ENCODE measurements at regions not wholly inside any gene's neighbourhood (a gene's known extent, or its start where the extent isn't known, plus 50 kb on each side); places are given as distances from the start of the nearest gene placed in this dataset.

DNA sequence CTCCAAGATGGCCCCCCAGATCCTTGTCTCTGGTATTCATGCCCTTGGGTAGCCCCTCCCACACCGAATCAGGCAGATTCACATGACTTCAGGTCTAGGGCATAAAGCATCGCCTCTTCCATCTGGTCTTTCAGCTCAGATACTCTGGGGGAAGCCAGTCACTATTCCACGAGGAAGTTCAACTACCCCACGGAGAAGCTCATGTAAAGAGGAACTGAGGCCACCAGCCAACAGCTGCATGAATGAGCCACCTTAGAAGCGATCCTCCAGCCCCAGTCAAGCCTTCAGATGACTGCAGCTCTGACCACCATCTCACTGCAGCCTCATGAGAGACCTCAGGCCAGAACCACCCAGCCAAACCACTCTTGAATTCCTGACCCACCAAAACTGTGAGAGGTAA lies 54.1 kb downstream of the SOCS3 start:
- intact Hi-C loops (cut with DNase I; ENCODE audit: low total_unique reads), result no loop called here
- DNase-seq, result no peak
- no peaks in the 10 kb centered on the region for H3K36me3 ChIP-seq
- H3K4me1 ChIP-seq, result no peaks in the 10 kb centered on the region
- H3K4me3 ChIP-seq, result no peak overlapping the region
- TF ChIP-seq, protein P1, sequence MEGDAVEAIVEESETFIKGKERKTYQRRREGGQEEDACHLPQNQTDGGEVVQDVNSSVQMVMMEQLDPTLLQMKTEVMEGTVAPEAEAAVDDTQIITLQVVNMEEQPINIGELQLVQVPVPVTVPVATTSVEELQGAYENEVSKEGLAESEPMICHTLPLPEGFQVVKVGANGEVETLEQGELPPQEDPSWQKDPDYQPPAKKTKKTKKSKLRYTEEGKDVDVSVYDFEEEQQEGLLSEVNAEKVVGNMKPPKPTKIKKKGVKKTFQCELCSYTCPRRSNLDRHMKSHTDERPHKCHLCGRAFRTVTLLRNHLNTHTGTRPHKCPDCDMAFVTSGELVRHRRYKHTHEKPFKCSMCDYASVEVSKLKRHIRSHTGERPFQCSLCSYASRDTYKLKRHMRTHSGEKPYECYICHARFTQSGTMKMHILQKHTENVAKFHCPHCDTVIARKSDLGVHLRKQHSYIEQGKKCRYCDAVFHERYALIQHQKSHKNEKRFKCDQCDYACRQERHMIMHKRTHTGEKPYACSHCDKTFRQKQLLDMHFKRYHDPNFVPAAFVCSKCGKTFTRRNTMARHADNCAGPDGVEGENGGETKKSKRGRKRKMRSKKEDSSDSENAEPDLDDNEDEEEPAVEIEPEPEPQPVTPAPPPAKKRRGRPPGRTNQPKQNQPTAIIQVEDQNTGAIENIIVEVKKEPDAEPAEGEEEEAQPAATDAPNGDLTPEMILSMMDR (IDR thresholded peaks at IDR 0.05), result no peak
- TF ChIP-seq POLR2A (IDR thresholded peaks at IDR 0.05), result no peak
- no peaks in the 10 kb centered on the region for H3K27me3 ChIP-seq
- H3K9me3 ChIP-seq, result no peaks in the 10 kb centered on the region
- H3K27ac ChIP-seq, result no peak overlapping the region

DNA sequence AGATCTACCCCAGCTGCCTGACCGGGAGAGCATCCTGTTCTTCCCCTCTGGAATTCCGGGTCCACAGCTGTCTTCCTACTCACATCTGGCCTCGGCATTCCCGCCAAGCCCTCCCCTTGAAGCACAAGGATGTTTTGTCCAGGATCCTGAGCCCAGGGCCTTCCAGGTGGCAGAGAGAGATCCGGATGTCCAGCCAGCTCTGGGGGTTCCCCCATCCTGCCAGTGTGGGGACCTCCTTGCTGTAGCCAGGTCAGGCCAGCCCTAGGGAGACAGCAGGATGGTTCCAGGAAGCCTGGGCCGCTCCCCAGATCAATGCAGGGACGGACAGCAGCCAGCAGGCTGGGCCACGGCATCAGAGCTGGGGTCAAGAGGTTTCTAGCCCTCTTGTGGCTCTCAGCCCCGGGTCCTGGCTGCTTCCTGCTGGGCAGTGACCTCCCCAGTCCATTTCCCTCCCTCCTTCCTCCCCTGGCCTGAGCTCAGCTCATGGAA lies 55.3 kb downstream of the SOCS3 start:
- DNase-seq, result peak in 1 of 2 donors; percentile 50
- intact Hi-C loops (cut with DNase I; ENCODE audit: low total_unique reads), result no loop called here
- H3K27ac ChIP-seq, result no peak overlapping the region

DNA sequence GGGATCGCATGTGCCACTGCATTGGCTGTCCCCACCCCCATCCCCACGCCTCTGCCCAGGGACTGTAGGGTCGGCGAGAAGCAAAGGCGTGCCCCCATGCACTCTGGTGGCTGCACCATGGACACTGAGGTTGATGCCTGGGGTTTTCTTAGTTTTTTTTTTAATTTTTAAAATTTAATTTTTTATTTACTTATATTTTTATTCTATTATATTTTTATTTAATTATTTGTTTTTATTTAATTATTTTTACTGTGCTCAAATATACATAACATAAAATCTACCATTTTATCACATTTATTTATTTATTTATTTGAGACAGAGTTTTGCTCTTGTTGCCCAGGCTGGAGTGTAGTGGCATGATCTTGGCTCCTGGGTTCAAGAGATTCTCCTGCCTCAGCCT lies 57.4 kb downstream of the SOCS3 start:
- no peaks in the 10 kb centered on the region for H3K4me1 ChIP-seq
- H3K36me3 ChIP-seq, result no peaks in the 10 kb centered on the region
- DNase-seq, result no peak
- no peak overlapping the region for H3K4me3 ChIP-seq
- H3K9me3 ChIP-seq, result no peaks in the 10 kb centered on the region
- H3K27me3 ChIP-seq, result no peaks in the 10 kb centered on the region
- intact Hi-C loops (cut with DNase I; ENCODE audit: low total_unique reads), result no loop called here
- no peak overlapping the region for H3K27ac ChIP-seq
- no peak for TF ChIP-seq POLR2A (IDR thresholded peaks at IDR 0.05)
- TF ChIP-seq, protein P1 (IDR thresholded peaks at IDR 0.05), result no peak

More for the DNA sequence above, 55.3 kb downstream of the SOCS3 start:
- Histone ChIP-seq H3K9me3 (no peaks in the 10 kb centered on the region), H3K4me1 (no peaks in the 10 kb centered on the region), H3K4me3 (no peak overlapping the region), H3K27me3 (no peaks in the 10 kb centered on the region), H3K36me3 (no peaks in the 10 kb centered on the region)
- no peak for TF ChIP-seq POLR2A (IDR thresholded peaks at IDR 0.05)
- TF ChIP-seq, protein P1 (IDR thresholded peaks at IDR 0.05), result no peak

DNA sequence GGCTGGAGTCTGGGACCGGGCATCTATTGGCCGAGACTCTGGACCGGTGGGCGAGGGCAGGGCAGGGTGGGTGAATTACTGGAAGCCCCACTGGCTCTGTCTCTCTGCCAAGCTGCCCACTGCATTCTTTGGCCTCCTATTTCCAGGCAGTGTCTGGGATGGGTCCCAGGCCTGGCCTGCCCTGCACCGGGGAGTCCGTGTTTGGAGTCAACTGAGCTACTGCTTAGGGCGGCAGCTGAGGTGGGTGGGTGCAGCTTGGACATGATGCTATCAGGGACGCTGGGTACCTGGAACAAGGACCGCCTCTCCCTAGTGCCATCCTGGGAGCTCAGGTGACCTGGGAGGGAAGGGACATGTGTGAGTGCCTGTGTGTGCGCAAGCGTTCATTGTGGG lies 58.1 kb downstream of the SOCS3 start:
- H3K27me3 ChIP-seq, result no peaks in the 10 kb centered on the region
- DNase-seq, result no peak
- H3K4me1 ChIP-seq, result no peaks in the 10 kb centered on the region
- no peak overlapping the region for H3K4me3 ChIP-seq
- intact Hi-C loops (cut with DNase I; ENCODE audit: low total_unique reads), result no loop called here
- H3K27ac ChIP-seq, result no peak overlapping the region
- no peaks in the 10 kb centered on the region for H3K36me3 ChIP-seq
- no peak for TF ChIP-seq POLR2A (IDR thresholded peaks at IDR 0.05)
- TF ChIP-seq, protein P1 (IDR thresholded peaks at IDR 0.05), result no peak
- no peaks in the 10 kb centered on the region for H3K9me3 ChIP-seq

DNA sequence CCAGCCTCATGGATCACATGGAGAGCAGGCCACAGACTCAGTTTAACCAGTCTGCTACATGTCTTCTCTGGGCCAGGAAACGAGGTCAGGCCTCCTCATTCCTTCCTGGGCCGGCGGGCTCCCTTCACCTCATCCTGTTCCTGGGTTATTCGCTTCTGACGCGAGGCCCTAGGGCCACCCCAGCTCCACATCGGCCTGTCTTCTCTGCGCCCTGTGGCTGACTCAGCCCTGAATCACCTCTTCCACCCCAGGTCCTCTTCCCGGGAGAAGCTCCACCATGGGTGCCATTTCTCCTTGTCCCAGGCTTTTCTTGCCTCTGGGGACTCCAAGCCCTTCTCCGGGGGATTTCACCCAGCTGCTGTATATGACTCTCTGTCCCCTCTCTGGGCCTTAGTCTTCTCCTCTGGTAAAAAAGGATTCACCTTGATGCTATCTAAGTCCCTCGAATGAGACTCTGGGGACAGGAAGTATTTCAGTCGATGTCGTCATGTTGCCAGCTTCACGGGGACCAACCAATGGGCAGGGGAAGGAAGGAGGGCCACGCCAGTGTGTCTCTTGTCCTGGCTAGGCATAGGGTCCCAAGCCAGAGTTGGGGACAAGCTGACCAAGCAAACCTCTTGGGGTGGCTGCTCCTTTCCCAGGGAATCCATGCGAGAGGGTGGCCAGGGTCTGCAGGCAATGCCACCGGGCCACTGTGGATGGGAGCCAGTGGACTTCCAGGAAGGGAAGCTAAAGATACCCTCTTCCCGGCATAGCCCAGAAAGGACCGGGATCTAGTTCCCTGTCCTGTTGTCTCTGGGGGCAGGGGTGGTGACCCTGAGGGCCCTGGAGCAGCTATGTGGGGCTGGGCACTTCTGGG lies 58.7 kb downstream of the SOCS3 start:
- H3K4me3 ChIP-seq, result no peak overlapping the region
- H3K27ac ChIP-seq, result no peak overlapping the region
- no peaks in the 10 kb centered on the region for H3K4me1 ChIP-seq
- no peaks in the 10 kb centered on the region for H3K36me3 ChIP-seq
- TF ChIP-seq, protein P1 (IDR thresholded peaks at IDR 0.05), result no peak
- TF ChIP-seq POLR2A (IDR thresholded peaks at IDR 0.05), result no peak
- DNase-seq, result no peak
- no peaks in the 10 kb centered on the region for H3K9me3 ChIP-seq
- H3K27me3 ChIP-seq, result no peaks in the 10 kb centered on the region
- intact Hi-C loops (cut with DNase I; ENCODE audit: low total_unique reads), result no loop called here
